Activated CD4-positive, alpha-beta T cell treated with anti-CD3 and anti-CD28 coated beads, Interleukin-2, amount 10 ng/mL, durations not matched to agents 7 days and 5 days (primary cell): ENCODE measurements at regions not wholly inside any gene's neighbourhood (a gene's known extent, or its start where the extent isn't known, plus 50 kb on each side); places are given as distances from the start of the nearest gene placed in this dataset.

Experiments used
- CTCF ChIA-PET: fragments of 350-600 bp; sonication (Branson Sonifier 250); formaldehyde crosslinking; loops from one replicate; lab custom pipeline; 2021; ENCODE audit warnings: antibody characterized with exemption; lab: Charles Lee
- POLR2A ChIA-PET: fragments of 350-600 bp; sonication (Branson Sonifier 250); formaldehyde crosslinking; loops from one replicate; lab custom pipeline; 2021; ENCODE audit warnings: antibody characterized with exemption; lab: Charles Lee
- DNase-seq: peaks from one replicate; pipeline ENCODE4 v3.0.0-alpha.2; 2020
- H3K27ac Mint-ChIP-seq: one replicate; pipeline ENCODE4 v1.8.0; 2021; ENCODE audit warnings: mild to moderate bottlenecking, moderate library complexity, mixed read lengths
- H3K27me3 Mint-ChIP-seq: one replicate; pipeline ENCODE4 v1.8.0; 2021; ENCODE audit warnings: mixed read lengths
- H3K36me3 Mint-ChIP-seq: one replicate; pipeline ENCODE4 v1.8.0; 2021; ENCODE audit warnings: low read depth, mixed read lengths
- H3K4me1 Mint-ChIP-seq: one replicate; pipeline ENCODE4 v1.8.0; 2021; ENCODE audit warnings: mixed read lengths
- H3K4me3 Mint-ChIP-seq: one replicate; pipeline ENCODE4 v1.8.0; 2021; ENCODE audit warnings: mild to moderate bottlenecking, moderate library complexity, mixed read lengths
- H3K9me3 Mint-ChIP-seq: one replicate; pipeline ENCODE4 v1.8.0; 2021; ENCODE audit warnings: mixed read lengths

GRCh38 chr11:44454666-44455065 lies 110.8 kb upstream of the CD82 start:
- no peaks in the 10 kb centered on the region for H3K4me1 Mint-ChIP-seq
- no peaks in the 10 kb centered on the region for H3K36me3 Mint-ChIP-seq
- no peaks in the 10 kb centered on the region for H3K27me3 Mint-ChIP-seq
- H3K9me3 Mint-ChIP-seq = no peaks in the 10 kb centered on the region
- DNase-seq = no peak
- ChIA-PET POLR2A (no interaction called here), CTCF (no interaction called here)
- no peak overlapping the region for H3K27ac Mint-ChIP-seq
- no peak overlapping the region for H3K4me3 Mint-ChIP-seq

- no peaks in the 10 kb centered on the region for H3K36me3 Mint-ChIP-seq
- H3K4me3 Mint-ChIP-seq = no peak overlapping the region
- CTCF ChIA-PET = no interaction called here
- POLR2A ChIA-PET = no interaction called here
- no peak overlapping the region for H3K27ac Mint-ChIP-seq
- DNase-seq = no peak
- no peaks in the 10 kb centered on the region for H3K27me3 Mint-ChIP-seq
- no peaks in the 10 kb centered on the region for H3K4me1 Mint-ChIP-seq
- no peaks in the 10 kb centered on the region for H3K9me3 Mint-ChIP-seq
These were observed 108.7 kb upstream of the CD82 start for GRCh38 chr11:44456544-44457300.

GRCh38 chr11:44457862-44458261 lies 107.6 kb upstream of the CD82 start:
- Mint-ChIP-seq H3K4me3 (no peak overlapping the region), H3K4me1 (no peaks in the 10 kb centered on the region), H3K27ac (no peak overlapping the region), H3K9me3 (no peaks in the 10 kb centered on the region), H3K27me3 (no peaks in the 10 kb centered on the region), H3K36me3 (no peaks in the 10 kb centered on the region)
- POLR2A ChIA-PET = no interaction called here
- CTCF ChIA-PET = no interaction called here
- DNase-seq = no peak

GRCh38 chr11:44463751-44464150 lies 101.7 kb upstream of the CD82 start:
- Mint-ChIP-seq H3K4me3 (no peak overlapping the region), H3K9me3 (peaks cover 7% of the 10 kb centered on the region), H3K27me3 (no peaks in the 10 kb centered on the region), H3K36me3 (no peaks in the 10 kb centered on the region), H3K4me1 (no peaks in the 10 kb centered on the region), H3K27ac (no peak overlapping the region)
- ChIA-PET CTCF (no interaction called here), POLR2A (no interaction called here)
- DNase-seq = no peak

GRCh38 chr11:44464741-44465140 lies 100.7 kb upstream of the CD82 start:
- Mint-ChIP-seq H3K27ac (no peak overlapping the region), H3K36me3 (no peaks in the 10 kb centered on the region), H3K4me1 (no peaks in the 10 kb centered on the region), H3K4me3 (no peak overlapping the region), H3K9me3 (peaks cover 7% of the 10 kb centered on the region), H3K27me3 (no peaks in the 10 kb centered on the region)
- POLR2A ChIA-PET = no interaction called here
- CTCF ChIA-PET = no interaction called here
- DNase-seq = no peak

GRCh38 chr11:44466531-44467205 lies 98.8 kb upstream of the CD82 start:
- no peak overlapping the region for H3K27ac Mint-ChIP-seq
- no peak overlapping the region for H3K4me3 Mint-ChIP-seq
- H3K4me1 Mint-ChIP-seq = no peaks in the 10 kb centered on the region
- ChIA-PET CTCF (no interaction called here), POLR2A (no interaction called here)
- peaks cover 7% of the 10 kb centered on the region for H3K9me3 Mint-ChIP-seq
- no peaks in the 10 kb centered on the region for H3K36me3 Mint-ChIP-seq
- H3K27me3 Mint-ChIP-seq = no peaks in the 10 kb centered on the region
- no peak for DNase-seq

GRCh38 chr11:44467413-44467812 lies 98.0 kb upstream of the CD82 start:
- Mint-ChIP-seq H3K36me3 (no peaks in the 10 kb centered on the region), H3K9me3 (peaks cover 7% of the 10 kb centered on the region), H3K4me3 (no peak overlapping the region), H3K27me3 (no peaks in the 10 kb centered on the region), H3K27ac (no peak overlapping the region), H3K4me1 (no peaks in the 10 kb centered on the region)
- ChIA-PET POLR2A (interaction anchor here (0.6 kb wide), 1 partner anchor 334 kb away, joined by 3 read pairs; no protein-coding TSS in a partner anchor), CTCF (no interaction called here)
- no peak for DNase-seq

- H3K27ac Mint-ChIP-seq = no peak overlapping the region
- peaks cover 7% of the 10 kb centered on the region for H3K9me3 Mint-ChIP-seq
- H3K27me3 Mint-ChIP-seq = no peaks in the 10 kb centered on the region
- no peak for DNase-seq
- POLR2A ChIA-PET = interaction anchor here (0.6 kb wide), 1 partner anchor 334 kb away, joined by 3 read pairs; no protein-coding TSS in a partner anchor
- H3K36me3 Mint-ChIP-seq = no peaks in the 10 kb centered on the region
- no peaks in the 10 kb centered on the region for H3K4me1 Mint-ChIP-seq
- H3K4me3 Mint-ChIP-seq = no peak overlapping the region
- CTCF ChIA-PET = no interaction called here
These were observed 97.5 kb upstream of the CD82 start for GRCh38 chr11:44467931-44468330.

- DNase-seq = no peak
- H3K9me3 Mint-ChIP-seq = peaks cover 7% of the 10 kb centered on the region
- H3K27me3 Mint-ChIP-seq = no peaks in the 10 kb centered on the region
- ChIA-PET CTCF (no interaction called here), POLR2A (no interaction called here)
- H3K36me3 Mint-ChIP-seq = no peaks in the 10 kb centered on the region
- H3K27ac Mint-ChIP-seq = no peak overlapping the region
- H3K4me3 Mint-ChIP-seq = no peak overlapping the region
- no peaks in the 10 kb centered on the region for H3K4me1 Mint-ChIP-seq
These were observed 97.0 kb upstream of the CD82 start for GRCh38 chr11:44468345-44468988.

GRCh38 chr11:44469412-44469811 lies 96.1 kb upstream of the CD82 start:
- Mint-ChIP-seq H3K27me3 (no peaks in the 10 kb centered on the region), H3K27ac (no peak overlapping the region), H3K4me3 (no peak overlapping the region), H3K4me1 (no peaks in the 10 kb centered on the region), H3K9me3 (peaks cover 7% of the 10 kb centered on the region), H3K36me3 (no peaks in the 10 kb centered on the region)
- DNase-seq = no peak
- CTCF ChIA-PET = no interaction called here
- POLR2A ChIA-PET = no interaction called here

- Mint-ChIP-seq H3K4me3 (no peak overlapping the region), H3K9me3 (no peaks in the 10 kb centered on the region), H3K27ac (no peak overlapping the region), H3K36me3 (no peaks in the 10 kb centered on the region), H3K4me1 (no peaks in the 10 kb centered on the region), H3K27me3 (peaks cover 11% of the 10 kb centered on the region)
- CTCF ChIA-PET = interaction anchor here (1.6 kb wide), 1 partner anchor 9 kb away, joined by 3 read pairs; no protein-coding TSS in a partner anchor
- DNase-seq = no peak
- POLR2A ChIA-PET = no interaction called here
These were observed 94.6 kb upstream of the CD82 start for GRCh38 chr11:44470854-44471253.

- Mint-ChIP-seq H3K4me1 (no peaks in the 10 kb centered on the region), H3K4me3 (no peak overlapping the region), H3K27me3 (peaks cover 15% of the 10 kb centered on the region), H3K36me3 (no peaks in the 10 kb centered on the region), H3K9me3 (no peaks in the 10 kb centered on the region), H3K27ac (no peak overlapping the region)
- POLR2A ChIA-PET = no interaction called here
- no peak for DNase-seq
- CTCF ChIA-PET = interaction anchor here (1.6 kb wide), 1 partner anchor 10 kb away, joined by 3 read pairs; no protein-coding TSS in a partner anchor
These were observed 93.9 kb upstream of the CD82 start for GRCh38 chr11:44471603-44472002.

- POLR2A ChIA-PET = no interaction called here
- Mint-ChIP-seq H3K27ac (no peak overlapping the region), H3K4me1 (no peaks in the 10 kb centered on the region), H3K9me3 (no peaks in the 10 kb centered on the region), H3K4me3 (no peak overlapping the region), H3K36me3 (no peaks in the 10 kb centered on the region), H3K27me3 (peaks cover 18% of the 10 kb centered on the region)
- CTCF ChIA-PET = interaction anchor here (0.6 kb wide), 1 partner anchor 36 kb away, joined by 4 read pairs; no protein-coding TSS in a partner anchor
- no peak for DNase-seq
These were observed 92.5 kb upstream of the CD82 start for GRCh38 chr11:44472916-44473315.
